ENCODE measurements at regions not wholly inside any gene's neighbourhood (a gene's known extent, or its start where the extent isn't known, plus 50 kb on each side); places are given as distances from the start of the nearest gene placed in this dataset.

GRCh38 chr1:163766257-163766918, 444.6 kb downstream of the NUF2 start:
- intact Hi-C loops (cut with DNase I; ENCODE audit: low total_unique reads), result no loop called here
- no peak for TF ChIP-seq POLR2A (IDR thresholded peaks at IDR 0.05)
- TF ChIP-seq, protein P1, sequence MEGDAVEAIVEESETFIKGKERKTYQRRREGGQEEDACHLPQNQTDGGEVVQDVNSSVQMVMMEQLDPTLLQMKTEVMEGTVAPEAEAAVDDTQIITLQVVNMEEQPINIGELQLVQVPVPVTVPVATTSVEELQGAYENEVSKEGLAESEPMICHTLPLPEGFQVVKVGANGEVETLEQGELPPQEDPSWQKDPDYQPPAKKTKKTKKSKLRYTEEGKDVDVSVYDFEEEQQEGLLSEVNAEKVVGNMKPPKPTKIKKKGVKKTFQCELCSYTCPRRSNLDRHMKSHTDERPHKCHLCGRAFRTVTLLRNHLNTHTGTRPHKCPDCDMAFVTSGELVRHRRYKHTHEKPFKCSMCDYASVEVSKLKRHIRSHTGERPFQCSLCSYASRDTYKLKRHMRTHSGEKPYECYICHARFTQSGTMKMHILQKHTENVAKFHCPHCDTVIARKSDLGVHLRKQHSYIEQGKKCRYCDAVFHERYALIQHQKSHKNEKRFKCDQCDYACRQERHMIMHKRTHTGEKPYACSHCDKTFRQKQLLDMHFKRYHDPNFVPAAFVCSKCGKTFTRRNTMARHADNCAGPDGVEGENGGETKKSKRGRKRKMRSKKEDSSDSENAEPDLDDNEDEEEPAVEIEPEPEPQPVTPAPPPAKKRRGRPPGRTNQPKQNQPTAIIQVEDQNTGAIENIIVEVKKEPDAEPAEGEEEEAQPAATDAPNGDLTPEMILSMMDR (IDR thresholded peaks at IDR 0.05), result no peak
- 73 to 75% methylated on average over 7 of the region's 7 CpGs for WGBS, 2 donors
- H3K4me3 ChIP-seq (ENCODE audit: low read depth, poor library complexity, severe bottlenecking), result no peak overlapping the region
- DNase-seq (ENCODE audit: low spot score in 2 of 2), result no peak

DNA sequence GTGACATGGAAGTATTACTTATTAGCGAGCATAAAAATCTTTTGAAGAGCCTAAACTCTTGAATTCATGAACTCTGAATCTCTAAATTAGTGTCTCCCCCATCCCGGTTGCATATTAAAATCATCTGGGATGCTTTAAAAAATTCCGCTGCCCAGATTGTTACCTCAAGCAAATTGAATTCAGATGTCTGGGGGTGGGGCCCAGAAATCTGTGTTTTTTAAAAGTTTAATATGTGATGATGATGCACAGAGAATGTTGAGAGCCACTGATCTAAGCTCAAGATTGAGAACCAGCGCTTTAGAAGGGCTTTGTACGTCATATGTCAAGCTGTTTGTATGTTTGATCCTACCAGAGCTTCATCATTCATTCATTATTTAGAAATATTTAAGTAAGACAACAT, 446.8 kb downstream of the NUF2 start:
- no peak overlapping the region for H3K4me3 ChIP-seq (ENCODE audit: low read depth, poor library complexity, severe bottlenecking)
- no peak for DNase-seq (ENCODE audit: low spot score in 2 of 2)
- 64 to 70% methylated on average over 5 of the region's 5 CpGs for WGBS, 2 donors
- no peak for TF ChIP-seq POLR2A (IDR thresholded peaks at IDR 0.05)
- TF ChIP-seq, protein P1 (IDR thresholded peaks at IDR 0.05), result no peak
- intact Hi-C loops (cut with DNase I; ENCODE audit: low total_unique reads), result no loop called here

DNA sequence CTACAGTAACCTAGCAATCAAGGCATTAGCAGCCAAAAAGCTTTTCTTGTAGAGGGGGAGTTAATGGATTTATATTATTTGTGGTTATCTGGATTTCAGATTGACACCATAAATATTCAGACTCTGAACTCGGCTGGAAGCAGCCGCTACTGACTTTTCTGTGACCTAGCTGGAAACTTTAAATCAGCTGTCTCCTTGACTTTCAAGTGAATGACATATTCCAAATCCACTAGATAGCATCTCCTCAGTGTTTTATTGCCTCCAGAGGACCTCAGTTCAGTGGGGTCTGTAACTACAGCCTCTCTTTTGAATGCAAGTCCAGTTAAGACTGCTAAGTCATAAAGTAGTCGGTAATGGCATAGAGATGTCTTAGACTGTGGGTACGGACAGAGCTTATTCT, 448.5 kb downstream of the NUF2 start:
- 59 to 62% methylated on average over 4 of the region's 4 CpGs for WGBS, 2 donors
- TF ChIP-seq POLR2A (IDR thresholded peaks at IDR 0.05), result no peak
- TF ChIP-seq, protein P1 (IDR thresholded peaks at IDR 0.05), result no peak
- H3K4me3 ChIP-seq (ENCODE audit: low read depth, poor library complexity, severe bottlenecking), result no peak overlapping the region
- no peak for DNase-seq (ENCODE audit: low spot score in 2 of 2)
- intact Hi-C loops (cut with DNase I; ENCODE audit: low total_unique reads), result no loop called here

GRCh38 chr1:163771637-163772036, 449.9 kb downstream of the NUF2 start:
- intact Hi-C loops (cut with DNase I; ENCODE audit: low total_unique reads), result no loop called here
- 36 to 57% methylated on average over 2 of the region's 2 CpGs for WGBS, 2 donors
- H3K4me3 ChIP-seq (ENCODE audit: low read depth, poor library complexity, severe bottlenecking), result no peak overlapping the region
- TF ChIP-seq, protein P1 (IDR thresholded peaks at IDR 0.05), result no peak
- no peak for TF ChIP-seq POLR2A (IDR thresholded peaks at IDR 0.05)
- DNase-seq (ENCODE audit: low spot score in 2 of 2), result no peak

DNA sequence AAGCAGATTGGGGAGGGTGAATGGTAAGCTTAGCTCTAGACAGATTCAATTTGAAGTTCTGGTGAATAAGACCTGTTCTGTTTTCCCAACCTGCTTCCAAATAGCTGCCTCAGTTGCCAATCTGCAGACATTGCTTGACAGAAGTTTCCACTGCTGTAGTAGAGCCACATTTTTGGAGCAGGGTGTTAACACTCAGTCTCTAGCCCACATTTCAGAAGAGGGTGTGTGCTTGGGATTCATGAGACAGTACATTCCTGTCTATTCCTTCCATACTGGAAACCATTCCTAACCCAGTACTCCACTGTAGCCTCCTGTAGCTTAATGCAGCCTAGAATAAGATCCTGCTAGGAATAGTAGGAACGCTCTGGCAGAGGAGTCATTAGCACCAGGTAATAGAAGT, 450.5 kb downstream of the NUF2 start:
- intact Hi-C loops (cut with DNase I; ENCODE audit: low total_unique reads), result no loop called here
- 90 to 93% methylated on average over 1 of the region's 1 CpG for WGBS, 2 donors
- no peak for DNase-seq (ENCODE audit: low spot score in 2 of 2)
- TF ChIP-seq, protein P1 (IDR thresholded peaks at IDR 0.05), result no peak
- no peak for TF ChIP-seq POLR2A (IDR thresholded peaks at IDR 0.05)
- H3K4me3 ChIP-seq (ENCODE audit: low read depth, poor library complexity, severe bottlenecking), result no peak overlapping the region

DNA sequence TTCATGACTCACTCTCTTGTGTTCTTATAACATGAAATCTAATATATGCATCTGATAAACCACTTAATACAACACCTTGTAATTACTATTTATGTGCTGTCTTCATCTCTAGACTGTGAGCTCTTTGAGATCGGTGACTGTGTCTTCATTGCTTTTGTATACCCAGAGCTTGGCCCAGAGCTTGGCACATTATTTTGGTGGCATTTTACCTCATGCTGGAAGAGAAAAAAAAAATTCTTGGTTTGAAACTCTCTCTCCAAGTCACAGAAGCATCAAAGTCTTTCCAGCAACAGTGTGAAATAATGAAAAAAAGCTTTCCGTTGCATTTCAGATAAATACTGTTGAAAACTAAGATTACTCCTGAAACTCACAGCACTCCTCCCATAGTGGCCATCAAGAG, 451.6 kb downstream of the NUF2 start:
- no peak overlapping the region for H3K4me3 ChIP-seq (ENCODE audit: low read depth, poor library complexity, severe bottlenecking)
- no peak for DNase-seq (ENCODE audit: low spot score in 2 of 2)
- 75 to 77% methylated on average over 2 of the region's 2 CpGs for WGBS, 2 donors
- TF ChIP-seq, protein P1 (IDR thresholded peaks at IDR 0.05), result no peak
- no peak for TF ChIP-seq POLR2A (IDR thresholded peaks at IDR 0.05)
- intact Hi-C loops (cut with DNase I; ENCODE audit: low total_unique reads), result no loop called here
